K562 (cell line): ENCODE measurements at regions not wholly inside any gene's neighbourhood (a gene's known extent, or its start where the extent isn't known, plus 50 kb on each side); places are given as distances from the start of the nearest gene placed in this dataset.

Source experiments
- BDP1 ChIP-seq: IDR thresholded peaks from 3 replicates; pipeline ENCODE4 v1.6.1; 2011; ENCODE audit not compliant: insufficient read length, insufficient read depth
- CBX8 ChIP-seq: fragments of 200-600 bp; sonication (generic); IDR thresholded peaks from 2 replicates; pipeline ENCODE4 v1.6.1; 2012; ENCODE audit warnings: borderline replicate concordance, mixed run types, low read depth, mild to moderate bottlenecking, moderate library complexity, mixed read lengths, low read length, control low read depth, inconsistent platforms; ENCODE audit not compliant: poor library complexity, severe bottlenecking; ENCODE audit errors: extremely low read depth
- EGR1 ChIP-seq: fragments of 450-650 bp; conservative IDR thresholded peaks from 2 replicates; pipeline ENCODE4 v1.6.1; 2017; ENCODE audit warnings: mild to moderate bottlenecking
- FIP1L1 ChIP-seq: fragments of 200-400 bp; formaldehyde crosslinking; IDR thresholded peaks from 2 replicates; pipeline ENCODE4 v1.6.1; 2018; ENCODE audit warnings: mild to moderate bottlenecking, low read depth, low read length; ENCODE audit not compliant: poor library complexity, severe bottlenecking
- FOXP1 ChIP-seq: sonication (generic); formaldehyde crosslinking; IDR thresholded peaks from 2 replicates; pipeline ENCODE4 v1.8.0; 2022; ENCODE audit warnings: mild to moderate bottlenecking, missing genetic modification reagents
- GTF2E2 ChIP-seq: fragments of 200-800 bp; sonication (Bioruptor generic); IDR thresholded peaks from 2 replicates; pipeline ENCODE4 v1.6.1; 2016; ENCODE audit warnings: missing genetic modification characterization, missing compliant biosample characterization
- HIVEP1 ChIP-seq: fragments of 250-450 bp; sonication (Bioruptor Pico); IDR thresholded peaks from 2 replicates; pipeline ENCODE4 v1.4.0; 2020; ENCODE audit warnings: mild to moderate bottlenecking
- MTF1 ChIP-seq: fragments of 250-450 bp; sonication (Bioruptor Pico); IDR thresholded peaks from 2 replicates; pipeline ENCODE4 v1.9.0; 2021; ENCODE audit warnings: moderate library complexity, mild to moderate bottlenecking, inconsistent platforms, borderline replicate concordance
- NEUROD1 ChIP-seq: fragments of 150-350 bp; IDR thresholded peaks from 2 replicates; pipeline ENCODE4 v1.6.1; 2014; ENCODE audit warnings: borderline replicate concordance, low read length, low read depth; ENCODE audit not compliant: partially characterized antibody
- NFE2L1 ChIP-seq: fragments of 450-650 bp; IDR thresholded peaks from 2 replicates; pipeline ENCODE4 v1.6.1; 2016; ENCODE audit warnings: missing genetic modification characterization, low read depth, mild to moderate bottlenecking, missing compliant biosample characterization, moderate library complexity, borderline replicate concordance
- NFRKB ChIP-seq: fragments of 450-650 bp; IDR thresholded peaks from 2 replicates; pipeline ENCODE4 v1.6.1; 2016; ENCODE audit warnings: low read depth
- NR1H2 ChIP-seq: sonication (generic); formaldehyde crosslinking; IDR thresholded peaks from 2 replicates; pipeline ENCODE4 v1.4.0; 2020; ENCODE audit warnings: mild to moderate bottlenecking, missing genetic modification reagents
- POLR2G ChIP-seq: fragments of 200-400 bp; formaldehyde crosslinking; IDR thresholded peaks from 2 replicates; pipeline ENCODE4 v1.6.1; 2017; ENCODE audit warnings: low read depth, mild to moderate bottlenecking, antibody characterized with exemption, low read length, moderate library complexity
- RCOR1 ChIP-seq, 2 experiments: IDR thresholded peaks; 2 replicates each; pipeline ENCODE4 v1.6.1; 2012; ENCODE audit warnings: low read depth in 2 of 2, low read length in 2 of 2, borderline replicate concordance in 1 of 2, improper control_type of control experiment in 1 of 2
- SIN3A ChIP-seq, 2 experiments: fragments of 150-350 bp in 1 of 2; IDR thresholded peaks; 2 replicates each; pipeline ENCODE4 v1.6.1; 2011 to 2016; ENCODE audit warnings: borderline replicate concordance in 2 of 2, low read depth in 2 of 2, low read length in 2 of 2, mild to moderate bottlenecking in 2 of 2, moderate library complexity in 2 of 2; ENCODE audit not compliant: control insufficient read depth in 1 of 2
- SP2 ChIP-seq: IDR thresholded peaks from 2 replicates; pipeline ENCODE4 v1.6.1; 2011; ENCODE audit warnings: mild to moderate bottlenecking, low read depth, low read length, moderate library complexity; ENCODE audit not compliant: poor library complexity, severe bottlenecking; ENCODE audit errors: extremely low read depth
- SRSF3 ChIP-seq: fragments of 200-400 bp; formaldehyde crosslinking; IDR thresholded peaks from 2 replicates; pipeline ENCODE4 v1.6.1; 2016; ENCODE audit warnings: mild to moderate bottlenecking, low read length, moderate library complexity; ENCODE audit not compliant: insufficient read depth
- SUPT5H ChIP-seq: fragments of 450-650 bp; IDR thresholded peaks from 2 replicates; pipeline ENCODE4 v1.6.1; 2016
- TARDBP ChIP-seq: fragments of 450-650 bp; IDR thresholded peaks from 2 replicates; pipeline ENCODE4 v1.6.1; 2016
- ZEB2 ChIP-seq: fragments of 450-650 bp; IDR thresholded peaks from 2 replicates; pipeline ENCODE4 v1.6.1; 2016
- TF ChIP-seq, protein P1 (sequence below), 2 experiments: fragments of 150-350 bp in 1 of 2; IDR thresholded peaks; 2 replicates each; pipeline ENCODE4 v1.6.1; 2012 to 2016; ENCODE audit warnings: low read depth in 2 of 2, low read length in 2 of 2, mild to moderate bottlenecking in 1 of 2, moderate library complexity in 1 of 2
- TF ChIP-seq, protein P2 (sequence below): fragments of 150-350 bp; IDR thresholded peaks from 2 replicates; pipeline ENCODE4 v1.6.1; 2014; ENCODE audit warnings: low read depth, mild to moderate bottlenecking, low read length, borderline replicate concordance

DNA sequence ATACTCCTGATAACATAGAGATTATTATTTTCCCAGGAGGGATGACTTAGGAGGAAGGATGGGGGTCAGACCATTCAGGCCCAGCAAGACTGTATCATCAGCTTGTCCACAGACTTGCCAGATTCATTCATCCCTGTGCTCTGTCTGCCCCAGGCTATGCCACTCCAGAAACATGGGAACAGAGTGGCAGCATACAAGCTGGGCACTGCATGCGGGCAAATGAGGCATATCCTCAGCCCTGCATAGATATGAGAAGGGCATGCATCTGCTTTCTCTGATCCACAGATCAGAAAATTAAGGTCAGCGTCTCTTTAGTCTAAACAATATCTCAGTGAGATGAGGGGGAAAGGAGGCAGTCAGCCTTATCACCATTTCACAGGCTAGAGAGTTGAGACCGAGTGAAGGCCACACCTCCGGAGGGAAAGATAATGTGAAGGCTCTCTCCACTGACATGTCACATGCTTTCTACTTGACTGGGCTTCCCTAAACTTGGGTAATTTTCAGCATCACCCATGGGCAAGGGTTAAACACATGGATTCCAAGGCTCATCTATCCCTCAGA, 140.5 kb downstream of the TFAP2B start (continued):
- TF ChIP-seq, protein P1, sequence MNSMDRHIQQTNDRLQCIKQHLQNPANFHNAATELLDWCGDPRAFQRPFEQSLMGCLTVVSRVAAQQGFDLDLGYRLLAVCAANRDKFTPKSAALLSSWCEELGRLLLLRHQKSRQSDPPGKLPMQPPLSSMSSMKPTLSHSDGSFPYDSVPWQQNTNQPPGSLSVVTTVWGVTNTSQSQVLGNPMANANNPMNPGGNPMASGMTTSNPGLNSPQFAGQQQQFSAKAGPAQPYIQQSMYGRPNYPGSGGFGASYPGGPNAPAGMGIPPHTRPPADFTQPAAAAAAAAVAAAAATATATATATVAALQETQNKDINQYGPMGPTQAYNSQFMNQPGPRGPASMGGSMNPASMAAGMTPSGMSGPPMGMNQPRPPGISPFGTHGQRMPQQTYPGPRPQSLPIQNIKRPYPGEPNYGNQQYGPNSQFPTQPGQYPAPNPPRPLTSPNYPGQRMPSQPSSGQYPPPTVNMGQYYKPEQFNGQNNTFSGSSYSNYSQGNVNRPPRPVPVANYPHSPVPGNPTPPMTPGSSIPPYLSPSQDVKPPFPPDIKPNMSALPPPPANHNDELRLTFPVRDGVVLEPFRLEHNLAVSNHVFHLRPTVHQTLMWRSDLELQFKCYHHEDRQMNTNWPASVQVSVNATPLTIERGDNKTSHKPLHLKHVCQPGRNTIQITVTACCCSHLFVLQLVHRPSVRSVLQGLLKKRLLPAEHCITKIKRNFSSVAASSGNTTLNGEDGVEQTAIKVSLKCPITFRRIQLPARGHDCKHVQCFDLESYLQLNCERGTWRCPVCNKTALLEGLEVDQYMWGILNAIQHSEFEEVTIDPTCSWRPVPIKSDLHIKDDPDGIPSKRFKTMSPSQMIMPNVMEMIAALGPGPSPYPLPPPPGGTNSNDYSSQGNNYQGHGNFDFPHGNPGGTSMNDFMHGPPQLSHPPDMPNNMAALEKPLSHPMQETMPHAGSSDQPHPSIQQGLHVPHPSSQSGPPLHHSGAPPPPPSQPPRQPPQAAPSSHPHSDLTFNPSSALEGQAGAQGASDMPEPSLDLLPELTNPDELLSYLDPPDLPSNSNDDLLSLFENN (IDR thresholded peaks at IDR 0.05; ENCODE audit: low read depth in 2 of 2, low read length in 2 of 2): peak in 1 of 2 experiments; percentile 68; a peak in 1 of 4 replicates
- TF ChIP-seq EGR1 (no peak), SP2 (no peak), BDP1 (no peak), GTF2E2 (tag) (no peak), SUPT5H (no peak), FIP1L1 (no peak), HIVEP1 (CRISPR knock-in tag) (no peak), NFE2L1 (tag) (no peak), MTF1 (CRISPR knock-in tag) (no peak), TARDBP (no peak), POLR2G (no peak), NR1H2 (CRISPR knock-in tag) (no peak), NFRKB (no peak; the same call in 1 of the 2 replicates), SRSF3 (no peak), ZEB2 (no peak), FOXP1 (CRISPR knock-in tag) (peak; percentile 45; the same call in 1 of the 2 replicates), NEUROD1 (peak; percentile 41), SIN3A (IDR thresholded peaks at IDR 0.05; ENCODE audit: borderline replicate concordance in 2 of 2, control insufficient read depth in 1 of 2, low read depth in 2 of 2, low read length in 2 of 2) (no peak), RCOR1 (IDR thresholded peaks at IDR 0.05; ENCODE audit: borderline replicate concordance in 1 of 2, low read depth in 2 of 2, low read length in 2 of 2) (peak; percentile 37 to 95; a peak in 2 of 4 replicates), CBX8 (no peak)
- TF ChIP-seq, protein P2, sequence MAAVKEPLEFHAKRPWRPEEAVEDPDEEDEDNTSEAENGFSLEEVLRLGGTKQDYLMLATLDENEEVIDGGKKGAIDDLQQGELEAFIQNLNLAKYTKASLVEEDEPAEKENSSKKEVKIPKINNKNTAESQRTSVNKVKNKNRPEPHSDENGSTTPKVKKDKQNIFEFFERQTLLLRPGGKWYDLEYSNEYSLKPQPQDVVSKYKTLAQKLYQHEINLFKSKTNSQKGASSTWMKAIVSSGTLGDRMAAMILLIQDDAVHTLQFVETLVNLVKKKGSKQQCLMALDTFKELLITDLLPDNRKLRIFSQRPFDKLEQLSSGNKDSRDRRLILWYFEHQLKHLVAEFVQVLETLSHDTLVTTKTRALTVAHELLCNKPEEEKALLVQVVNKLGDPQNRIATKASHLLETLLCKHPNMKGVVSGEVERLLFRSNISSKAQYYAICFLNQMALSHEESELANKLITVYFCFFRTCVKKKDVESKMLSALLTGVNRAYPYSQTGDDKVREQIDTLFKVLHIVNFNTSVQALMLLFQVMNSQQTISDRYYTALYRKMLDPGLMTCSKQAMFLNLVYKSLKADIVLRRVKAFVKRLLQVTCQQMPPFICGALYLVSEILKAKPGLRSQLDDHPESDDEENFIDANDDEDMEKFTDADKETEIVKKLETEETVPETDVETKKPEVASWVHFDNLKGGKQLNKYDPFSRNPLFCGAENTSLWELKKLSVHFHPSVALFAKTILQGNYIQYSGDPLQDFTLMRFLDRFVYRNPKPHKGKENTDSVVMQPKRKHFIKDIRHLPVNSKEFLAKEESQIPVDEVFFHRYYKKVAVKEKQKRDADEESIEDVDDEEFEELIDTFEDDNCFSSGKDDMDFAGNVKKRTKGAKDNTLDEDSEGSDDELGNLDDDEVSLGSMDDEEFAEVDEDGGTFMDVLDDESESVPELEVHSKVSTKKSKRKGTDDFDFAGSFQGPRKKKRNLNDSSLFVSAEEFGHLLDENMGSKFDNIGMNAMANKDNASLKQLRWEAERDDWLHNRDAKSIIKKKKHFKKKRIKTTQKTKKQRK: no peak
